ENCODE measurements at regions not wholly inside any gene's neighbourhood (a gene's known extent, or its start where the extent isn't known, plus 50 kb on each side); places are given as distances from the start of the nearest gene placed in this dataset.

DNA sequence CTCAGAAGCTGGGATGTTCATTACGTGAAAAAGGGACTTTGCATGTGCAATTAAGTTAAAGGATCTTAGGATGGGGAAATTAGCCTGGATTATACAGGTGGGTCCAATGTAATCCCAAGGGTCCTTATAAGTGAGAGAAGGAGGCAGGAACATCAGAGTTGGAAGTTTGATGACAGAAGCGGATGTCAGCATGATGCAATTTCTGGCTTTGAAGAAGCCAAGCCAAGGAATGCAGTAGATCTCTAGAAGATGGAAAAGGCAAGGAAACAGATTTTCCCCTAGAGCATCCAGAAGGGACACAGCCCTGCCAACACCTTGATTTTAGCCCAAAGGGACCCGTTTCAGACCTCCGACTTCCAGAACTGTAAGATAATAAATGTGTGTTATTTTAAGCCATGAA is 136.4 kb downstream of the LNPK start:
- H4K20me1 ChIP-seq (ENCODE audit: insufficient read depth, low read length) = no peaks in the 10 kb centered on the region
- no peaks in the 10 kb centered on the region for H3K9me3 ChIP-seq (ENCODE audit: low read length)
- no peak overlapping the region for H3K4me3 ChIP-seq (ENCODE audit: low read depth, low read length, poor library complexity, severe bottlenecking)
- H2AFZ ChIP-seq (ENCODE audit: low read length) = no peak overlapping the region
- no peak overlapping the region for H3K4me2 ChIP-seq (ENCODE audit: low read length)
- no peaks in the 10 kb centered on the region for H3K9me2 ChIP-seq (ENCODE audit: low read depth, low read length)
- H3K4me1 ChIP-seq (ENCODE audit: insufficient read depth, low read length, severe bottlenecking) = no peaks in the 10 kb centered on the region
- no peaks in the 10 kb centered on the region for H3K36me3 ChIP-seq (ENCODE audit: insufficient read depth, low read length)
- no peaks in the 10 kb centered on the region for H3F3A ChIP-seq (ENCODE audit: insufficient read depth, low read length)
- H3K27ac ChIP-seq (ENCODE audit: low read depth, low read length, poor library complexity, severe bottlenecking) = no peak overlapping the region
- no peak for TF ChIP-seq EZH2 (IDR thresholded peaks at IDR 0.05; ENCODE audit: borderline replicate concordance, low read length)
- TF ChIP-seq, protein P1, sequence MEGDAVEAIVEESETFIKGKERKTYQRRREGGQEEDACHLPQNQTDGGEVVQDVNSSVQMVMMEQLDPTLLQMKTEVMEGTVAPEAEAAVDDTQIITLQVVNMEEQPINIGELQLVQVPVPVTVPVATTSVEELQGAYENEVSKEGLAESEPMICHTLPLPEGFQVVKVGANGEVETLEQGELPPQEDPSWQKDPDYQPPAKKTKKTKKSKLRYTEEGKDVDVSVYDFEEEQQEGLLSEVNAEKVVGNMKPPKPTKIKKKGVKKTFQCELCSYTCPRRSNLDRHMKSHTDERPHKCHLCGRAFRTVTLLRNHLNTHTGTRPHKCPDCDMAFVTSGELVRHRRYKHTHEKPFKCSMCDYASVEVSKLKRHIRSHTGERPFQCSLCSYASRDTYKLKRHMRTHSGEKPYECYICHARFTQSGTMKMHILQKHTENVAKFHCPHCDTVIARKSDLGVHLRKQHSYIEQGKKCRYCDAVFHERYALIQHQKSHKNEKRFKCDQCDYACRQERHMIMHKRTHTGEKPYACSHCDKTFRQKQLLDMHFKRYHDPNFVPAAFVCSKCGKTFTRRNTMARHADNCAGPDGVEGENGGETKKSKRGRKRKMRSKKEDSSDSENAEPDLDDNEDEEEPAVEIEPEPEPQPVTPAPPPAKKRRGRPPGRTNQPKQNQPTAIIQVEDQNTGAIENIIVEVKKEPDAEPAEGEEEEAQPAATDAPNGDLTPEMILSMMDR (IDR thresholded peaks at IDR 0.05; ENCODE audit: low read length) = no peak
- H3K27me3 ChIP-seq (ENCODE audit: insufficient read depth, low read length) = no peaks in the 10 kb centered on the region
- H3K79me2 ChIP-seq (ENCODE audit: insufficient read depth, low read length) = no peaks in the 10 kb centered on the region
- no peak overlapping the region for H3K9ac ChIP-seq (ENCODE audit: low read length)

DNA sequence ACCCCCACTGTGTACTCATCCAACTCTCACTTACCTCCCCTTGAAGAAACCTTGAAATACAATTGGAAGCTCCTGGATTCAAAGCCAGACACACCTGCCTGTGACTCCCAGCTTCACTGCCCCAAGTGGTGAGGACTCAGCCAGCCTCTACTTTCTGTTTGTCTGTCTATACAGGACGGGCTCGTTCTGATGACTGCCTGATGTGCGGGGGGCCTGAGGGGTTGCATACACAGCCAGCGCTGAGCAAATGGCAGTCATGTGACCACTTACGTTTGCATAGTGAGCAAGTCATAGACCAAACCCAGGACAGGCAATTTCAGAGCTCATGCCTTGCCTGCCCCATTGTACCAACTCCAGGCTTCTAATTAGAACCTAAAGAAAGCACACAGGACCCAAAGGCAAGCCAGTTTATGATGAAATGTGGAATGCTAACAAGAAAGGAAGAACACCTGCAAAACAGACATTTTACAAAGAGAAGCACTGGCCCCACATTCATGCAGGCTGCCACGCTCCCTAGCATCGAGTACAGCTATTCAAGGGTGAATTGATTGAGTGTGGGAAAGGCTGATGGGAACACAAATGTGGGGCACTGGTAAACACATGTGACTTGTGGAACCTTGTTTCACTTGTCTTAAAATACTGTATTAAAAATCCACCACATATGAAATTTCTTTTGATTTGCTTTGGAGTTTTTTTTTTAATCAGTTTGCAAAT is 137.8 kb downstream of the LNPK start:
- Histone ChIP-seq H4K20me1 (ENCODE audit: insufficient read depth, low read length) (no peaks in the 10 kb centered on the region), H3K4me1 (ENCODE audit: insufficient read depth, low read length, severe bottlenecking) (no peaks in the 10 kb centered on the region), H3K9ac (ENCODE audit: low read length) (no peak overlapping the region), H3K9me3 (ENCODE audit: low read length) (no peaks in the 10 kb centered on the region), H3K4me2 (ENCODE audit: low read length) (no peak overlapping the region), H3F3A (ENCODE audit: insufficient read depth, low read length) (no peaks in the 10 kb centered on the region), H3K27me3 (ENCODE audit: insufficient read depth, low read length) (no peaks in the 10 kb centered on the region), H3K4me3 (ENCODE audit: low read depth, low read length, poor library complexity, severe bottlenecking) (no peak overlapping the region), H3K36me3 (ENCODE audit: insufficient read depth, low read length) (no peaks in the 10 kb centered on the region), H3K27ac (ENCODE audit: low read depth, low read length, poor library complexity, severe bottlenecking) (no peak overlapping the region), H3K79me2 (ENCODE audit: insufficient read depth, low read length) (no peaks in the 10 kb centered on the region), H3K9me2 (ENCODE audit: low read depth, low read length) (no peaks in the 10 kb centered on the region), H2AFZ (ENCODE audit: low read length) (no peak overlapping the region)
- TF ChIP-seq EZH2 (IDR thresholded peaks at IDR 0.05; ENCODE audit: borderline replicate concordance, low read length) = no peak
- TF ChIP-seq, protein P1 (IDR thresholded peaks at IDR 0.05; ENCODE audit: low read length) = no peak

DNA sequence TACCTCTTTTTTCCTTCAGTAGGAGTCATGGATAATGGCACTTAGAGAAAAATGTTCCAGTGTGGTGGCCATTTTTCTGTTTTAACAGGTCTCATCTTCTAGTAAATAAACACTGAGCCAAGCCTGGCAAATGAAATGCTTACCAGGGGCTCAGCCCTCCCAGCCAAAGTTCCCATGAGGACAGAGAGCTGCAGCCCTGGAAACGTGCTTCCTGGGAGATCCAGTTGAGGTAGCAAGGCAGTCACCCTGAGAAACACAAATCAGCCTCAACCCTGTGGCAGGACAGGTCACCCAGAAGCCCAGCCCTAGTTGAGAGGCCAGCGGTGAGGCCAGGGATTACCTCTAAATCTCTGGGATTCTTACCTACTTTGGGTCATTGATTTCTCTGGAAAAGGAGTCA is 140.1 kb downstream of the LNPK start:
- Histone ChIP-seq H3K27me3 (ENCODE audit: insufficient read depth, low read length) (no peaks in the 10 kb centered on the region), H3K4me2 (ENCODE audit: low read length) (no peak overlapping the region), H3K4me3 (ENCODE audit: low read depth, low read length, poor library complexity, severe bottlenecking) (no peak overlapping the region), H4K20me1 (ENCODE audit: insufficient read depth, low read length) (no peaks in the 10 kb centered on the region), H3K79me2 (ENCODE audit: insufficient read depth, low read length) (no peaks in the 10 kb centered on the region), H3K27ac (ENCODE audit: low read depth, low read length, poor library complexity, severe bottlenecking) (no peak overlapping the region), H3K9me3 (ENCODE audit: low read length) (no peaks in the 10 kb centered on the region), H3F3A (ENCODE audit: insufficient read depth, low read length) (no peaks in the 10 kb centered on the region), H2AFZ (ENCODE audit: low read length) (no peak overlapping the region), H3K9me2 (ENCODE audit: low read depth, low read length) (no peaks in the 10 kb centered on the region), H3K9ac (ENCODE audit: low read length) (no peak overlapping the region), H3K36me3 (ENCODE audit: insufficient read depth, low read length) (no peaks in the 10 kb centered on the region), H3K4me1 (ENCODE audit: insufficient read depth, low read length, severe bottlenecking) (no peaks in the 10 kb centered on the region)
- TF ChIP-seq, protein P1 (IDR thresholded peaks at IDR 0.05; ENCODE audit: low read length) = no peak
- no peak for TF ChIP-seq EZH2 (IDR thresholded peaks at IDR 0.05; ENCODE audit: borderline replicate concordance, low read length)
